ENCODE measurements at regions not wholly inside any gene's neighbourhood (a gene's known extent, or its start where the extent isn't known, plus 50 kb on each side); places are given as distances from the start of the nearest gene placed in this dataset.
"Not testable (repeated sequence)": the region's sequence is repeated elsewhere in the genome, so short reads cannot be mapped to it uniquely, and the experiment has no call there.

- TF ChIP-seq, protein P1, sequence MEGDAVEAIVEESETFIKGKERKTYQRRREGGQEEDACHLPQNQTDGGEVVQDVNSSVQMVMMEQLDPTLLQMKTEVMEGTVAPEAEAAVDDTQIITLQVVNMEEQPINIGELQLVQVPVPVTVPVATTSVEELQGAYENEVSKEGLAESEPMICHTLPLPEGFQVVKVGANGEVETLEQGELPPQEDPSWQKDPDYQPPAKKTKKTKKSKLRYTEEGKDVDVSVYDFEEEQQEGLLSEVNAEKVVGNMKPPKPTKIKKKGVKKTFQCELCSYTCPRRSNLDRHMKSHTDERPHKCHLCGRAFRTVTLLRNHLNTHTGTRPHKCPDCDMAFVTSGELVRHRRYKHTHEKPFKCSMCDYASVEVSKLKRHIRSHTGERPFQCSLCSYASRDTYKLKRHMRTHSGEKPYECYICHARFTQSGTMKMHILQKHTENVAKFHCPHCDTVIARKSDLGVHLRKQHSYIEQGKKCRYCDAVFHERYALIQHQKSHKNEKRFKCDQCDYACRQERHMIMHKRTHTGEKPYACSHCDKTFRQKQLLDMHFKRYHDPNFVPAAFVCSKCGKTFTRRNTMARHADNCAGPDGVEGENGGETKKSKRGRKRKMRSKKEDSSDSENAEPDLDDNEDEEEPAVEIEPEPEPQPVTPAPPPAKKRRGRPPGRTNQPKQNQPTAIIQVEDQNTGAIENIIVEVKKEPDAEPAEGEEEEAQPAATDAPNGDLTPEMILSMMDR (IDR thresholded peaks at IDR 0.05) = not testable (repeated sequence)
- TF ChIP-seq POLR2A (IDR thresholded peaks at IDR 0.05) = not testable (repeated sequence)
Observed at GRCh38 chr9:110005521-110005920, 202.4 kb downstream of the C9orf152 start.

All from testis (tissue), 2 donors.